GM12872 (cell line): ENCODE measurements at regions not wholly inside any gene's neighbourhood (a gene's known extent, or its start where the extent isn't known, plus 50 kb on each side); places are given as distances from the start of the nearest gene placed in this dataset.

Experiments used
- TF ChIP-seq, protein P1 (sequence below): IDR thresholded peaks from 3 replicates; pipeline ENCODE4 v1.5.1; 2011; ENCODE audit warnings: low read depth, mild to moderate bottlenecking, low read length, moderate library complexity; ENCODE audit not compliant: insufficient read depth

DNA sequence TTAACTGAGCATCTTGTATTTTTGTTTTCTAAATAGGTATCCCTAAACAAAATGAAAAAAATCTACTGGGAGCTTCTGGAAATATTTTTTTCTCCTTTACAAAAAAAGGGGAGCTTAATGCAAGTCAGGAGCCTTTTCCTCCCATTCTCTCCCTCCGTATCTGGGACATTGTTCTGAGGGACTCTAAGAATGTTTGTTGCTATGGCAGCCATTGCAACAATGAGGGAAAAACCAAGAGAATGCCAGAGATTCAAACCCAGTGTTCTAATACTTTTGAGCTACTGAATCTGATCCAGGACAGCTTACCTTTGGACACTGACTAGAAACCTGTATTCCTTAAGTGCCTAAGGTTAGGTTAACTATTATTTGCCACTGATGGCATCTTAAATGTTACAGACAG is 485.7 kb upstream of the HS3ST1 start:
- TF ChIP-seq, protein P1, sequence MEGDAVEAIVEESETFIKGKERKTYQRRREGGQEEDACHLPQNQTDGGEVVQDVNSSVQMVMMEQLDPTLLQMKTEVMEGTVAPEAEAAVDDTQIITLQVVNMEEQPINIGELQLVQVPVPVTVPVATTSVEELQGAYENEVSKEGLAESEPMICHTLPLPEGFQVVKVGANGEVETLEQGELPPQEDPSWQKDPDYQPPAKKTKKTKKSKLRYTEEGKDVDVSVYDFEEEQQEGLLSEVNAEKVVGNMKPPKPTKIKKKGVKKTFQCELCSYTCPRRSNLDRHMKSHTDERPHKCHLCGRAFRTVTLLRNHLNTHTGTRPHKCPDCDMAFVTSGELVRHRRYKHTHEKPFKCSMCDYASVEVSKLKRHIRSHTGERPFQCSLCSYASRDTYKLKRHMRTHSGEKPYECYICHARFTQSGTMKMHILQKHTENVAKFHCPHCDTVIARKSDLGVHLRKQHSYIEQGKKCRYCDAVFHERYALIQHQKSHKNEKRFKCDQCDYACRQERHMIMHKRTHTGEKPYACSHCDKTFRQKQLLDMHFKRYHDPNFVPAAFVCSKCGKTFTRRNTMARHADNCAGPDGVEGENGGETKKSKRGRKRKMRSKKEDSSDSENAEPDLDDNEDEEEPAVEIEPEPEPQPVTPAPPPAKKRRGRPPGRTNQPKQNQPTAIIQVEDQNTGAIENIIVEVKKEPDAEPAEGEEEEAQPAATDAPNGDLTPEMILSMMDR = no peak

DNA sequence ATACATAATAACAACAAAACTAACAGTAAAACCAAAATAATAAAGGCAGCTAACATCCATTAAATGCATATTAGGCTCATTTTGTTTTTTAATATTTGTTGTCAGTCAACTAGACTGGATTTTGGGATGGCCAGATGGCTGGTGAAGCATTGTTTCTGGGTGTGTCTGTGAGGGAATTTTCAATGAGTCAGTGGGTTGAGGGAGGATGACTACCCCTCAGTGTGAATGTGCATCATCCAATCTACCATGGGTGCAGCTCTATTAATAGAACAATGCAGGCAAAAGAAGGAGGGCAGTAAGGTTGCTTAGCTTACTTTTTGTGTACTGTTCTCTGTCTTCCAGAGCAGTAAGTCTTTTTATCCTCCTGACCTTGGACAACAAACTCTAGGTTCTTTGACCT is 484.2 kb upstream of the HS3ST1 start:
- TF ChIP-seq, protein P1 = no peak

DNA sequence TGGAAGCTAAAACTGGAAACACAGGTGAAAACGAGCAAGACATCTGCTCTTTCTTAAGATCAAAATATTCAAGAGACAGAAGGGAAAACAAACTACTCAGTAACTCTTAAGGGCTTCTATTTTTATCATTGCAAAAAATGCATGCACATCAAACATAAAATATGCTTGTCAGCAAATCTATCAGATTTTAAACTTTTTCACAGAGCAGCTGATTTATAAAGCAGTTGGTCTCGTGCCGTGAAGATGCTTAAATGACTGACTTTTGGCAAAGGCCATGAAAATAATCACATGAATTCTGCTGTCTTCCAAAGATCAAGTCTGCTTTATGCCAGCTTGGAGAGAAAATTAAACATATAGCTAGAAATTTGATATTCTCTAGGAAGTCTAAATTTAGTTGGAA is 482.1 kb upstream of the HS3ST1 start:
- TF ChIP-seq, protein P1 = no peak

DNA sequence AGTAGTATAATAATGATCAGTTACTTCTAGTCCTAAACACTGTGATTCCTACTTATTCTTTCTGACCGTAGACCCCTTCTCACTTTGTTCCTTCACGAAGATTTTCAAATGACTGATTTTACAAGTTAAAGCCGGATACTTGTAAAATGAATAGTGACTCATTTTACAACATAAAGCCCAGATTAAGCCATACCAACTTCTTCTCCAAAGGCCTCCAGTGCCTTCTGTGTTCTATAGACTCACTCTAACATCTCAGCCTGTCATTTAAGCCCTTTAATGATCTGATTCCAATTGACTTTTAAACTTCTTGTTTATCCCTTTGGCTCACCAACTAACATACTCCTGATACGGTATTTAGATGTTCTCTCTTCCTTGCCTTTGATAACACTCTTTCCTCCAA is 480.0 kb upstream of the HS3ST1 start:
- TF ChIP-seq, protein P1 = no peak

DNA sequence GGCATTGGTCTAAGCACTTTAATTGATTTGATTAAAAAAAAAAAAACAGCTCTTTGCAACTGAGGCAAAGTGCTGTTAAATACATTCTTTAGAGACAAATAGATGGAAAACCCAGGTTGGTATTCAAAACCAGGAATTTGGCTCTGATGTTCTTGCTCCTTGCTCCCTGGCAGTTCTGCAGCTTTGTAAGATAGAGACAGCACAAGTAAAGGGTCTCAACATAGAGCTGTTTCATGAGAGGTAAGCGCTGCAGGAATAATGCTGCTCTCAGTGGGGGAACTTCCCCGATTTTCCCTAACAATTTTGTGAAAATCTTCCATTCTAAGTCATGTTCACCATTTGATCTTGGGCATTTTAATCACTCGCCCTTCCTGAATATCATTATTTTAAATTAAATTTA is 479.5 kb upstream of the HS3ST1 start:
- TF ChIP-seq, protein P1 = no peak

DNA sequence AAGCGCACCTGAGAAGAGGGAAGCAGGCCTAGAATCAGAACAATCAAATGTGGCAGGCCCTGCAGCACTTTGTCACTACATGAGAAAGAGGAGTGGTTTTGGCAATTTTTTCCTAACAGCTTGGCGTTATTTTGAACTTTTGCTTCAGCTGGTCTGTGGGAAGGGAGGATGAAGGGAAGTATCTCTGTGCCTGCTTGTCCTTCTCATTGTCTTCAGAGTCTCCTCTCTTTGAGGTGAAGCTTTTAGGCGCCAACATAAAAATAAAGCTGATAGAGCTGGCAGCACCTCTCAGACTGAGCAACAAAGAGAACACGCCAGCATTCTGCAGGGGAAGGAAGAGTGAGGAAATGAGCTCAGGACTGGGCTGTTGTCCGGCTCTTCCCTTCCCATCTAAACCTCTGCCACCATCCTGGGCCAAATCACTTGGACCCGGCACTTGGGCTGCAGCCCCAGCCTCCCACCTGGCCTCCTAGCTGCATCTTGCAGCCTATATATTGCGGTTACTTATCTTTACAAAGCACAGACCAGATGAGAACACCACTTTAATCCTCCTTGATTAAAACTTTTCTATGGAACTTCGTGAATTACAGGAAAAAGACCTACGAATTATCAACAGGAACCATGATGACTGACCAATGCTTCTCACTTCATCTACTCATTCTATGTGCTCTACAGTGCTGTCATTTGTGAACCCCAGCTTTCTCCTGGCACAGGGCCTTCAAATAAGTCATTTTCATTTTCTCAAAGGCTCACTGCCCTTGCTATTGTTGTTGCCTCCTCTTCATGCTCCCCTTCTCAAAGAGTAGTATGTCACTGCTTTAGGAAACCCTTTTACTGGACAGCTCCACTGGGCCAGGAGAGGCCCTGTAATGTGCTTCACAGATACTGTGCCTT is 476.4 kb upstream of the HS3ST1 start:
- TF ChIP-seq, protein P1 = no peak

DNA sequence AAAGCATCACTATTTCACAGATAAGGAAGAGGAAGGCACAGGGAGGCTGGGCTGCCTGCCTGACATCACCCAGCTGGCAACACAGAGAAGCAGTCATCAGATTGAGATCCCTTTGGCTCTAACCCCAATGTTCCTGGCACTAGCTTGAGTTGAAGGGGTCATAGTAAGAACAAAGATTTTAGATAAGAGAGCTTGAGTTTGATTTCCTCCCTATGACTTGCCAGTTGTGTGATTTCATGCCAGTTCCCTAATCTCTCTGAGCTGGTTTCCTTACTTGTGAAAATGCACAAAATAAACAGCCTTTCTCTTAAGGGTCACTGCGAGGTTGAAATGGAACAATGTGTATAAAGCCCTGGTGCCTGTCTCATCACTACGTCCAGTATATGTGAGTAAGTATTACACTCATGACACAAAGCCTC is 475.4 kb upstream of the HS3ST1 start:
- TF ChIP-seq, protein P1 = no peak
